GM21528 (cell line): ENCODE measurements at regions not wholly inside any gene's neighbourhood (a gene's known extent, or its start where the extent isn't known, plus 50 kb on each side); places are given as distances from the start of the nearest gene placed in this dataset.
"Not testable (repeated sequence)": the region's sequence is repeated elsewhere in the genome, so short reads cannot be mapped to it uniquely, and the experiment has no call there.

Experiments used
- ATAC-seq: cut with Tn5 transposase; IDR thresholded peaks from one replicate; pipeline ENCODE4 v1.9.1; 2021; ENCODE audit warnings: mild to moderate bottlenecking, moderate library complexity; ENCODE audit not compliant: unreplicated experiment, low FRiP score

- ATAC-seq = no peak
Measured at GRCh38 chr7:65254061-65254460, 119.6 kb upstream of the ZNF92 start.

GRCh38 chr7:65251851-65252620, 121.6 kb upstream of the ZNF92 start:
- ATAC-seq = peak; percentile 91

- ATAC-seq = no peak
Measured at GRCh38 chr7:65250697-65251395, 122.8 kb upstream of the ZNF92 start.

GRCh38 chr7:65250216-65250615, 123.4 kb upstream of the ZNF92 start:
- no peak for ATAC-seq

- ATAC-seq = no peak
Measured at GRCh38 chr7:65247491-65247890, 126.2 kb upstream of the ZNF92 start.

- ATAC-seq = no peak
Measured at GRCh38 chr7:65239707-65240352, 133.8 kb upstream of the ZNF92 start.

GRCh38 chr7:65239324-65239706, 134.3 kb upstream of the ZNF92 start:
- no peak for ATAC-seq

- ATAC-seq = no peak
Measured at GRCh38 chr7:65238785-65239184, 134.9 kb upstream of the ZNF92 start.

GRCh38 chr7:65235586-65235985, 138.1 kb upstream of the ZNF92 start:
- ATAC-seq = no peak

- ATAC-seq = no peak
Measured at GRCh38 chr7:65233409-65234034, 140.1 kb upstream of the ZNF92 start.

GRCh38 chr7:65230231-65230630, 143.4 kb upstream of the ZNF92 start:
- no peak for ATAC-seq

- no peak for ATAC-seq
Measured at GRCh38 chr7:65225422-65226006, 148.1 kb upstream of the ZNF92 start.

- ATAC-seq = no peak
Measured at GRCh38 chr7:65222655-65223054, 151.0 kb upstream of the ZNF92 start.

- ATAC-seq = no peak
Measured at GRCh38 chr7:65221683-65222082, 152.0 kb upstream of the ZNF92 start.

GRCh38 chr7:65219623-65220022, 154.0 kb upstream of the ZNF92 start:
- ATAC-seq = no peak

GRCh38 chr7:65216469-65216868, 157.2 kb upstream of the ZNF92 start:
- ATAC-seq = peak; percentile 73

- not testable (repeated sequence) for ATAC-seq
Measured at GRCh38 chr7:65213260-65213659, 160.4 kb upstream of the ZNF92 start.

GRCh38 chr7:65199221-65199620, 174.4 kb upstream of the ZNF92 start:
- not testable (repeated sequence) for ATAC-seq

GRCh38 chr7:65193334-65194058, 180.2 kb upstream of the ZNF92 start:
- not testable (repeated sequence) for ATAC-seq

GRCh38 chr7:65177041-65177440, 170.6 kb upstream of the ERV3-1 start:
- ATAC-seq = not testable (repeated sequence)
